Thyroid gland (tissue), 4 donors: ENCODE measurements at regions not wholly inside any gene's neighbourhood (a gene's known extent, or its start where the extent isn't known, plus 50 kb on each side); places are given as distances from the start of the nearest gene placed in this dataset.

Experiments
- DNase-seq, 2 donors: peaks; one replicate each; pipeline ENCODE4 v3.0.0-alpha.2; 2019
- H3K27ac ChIP-seq, 3 donors: fragments of 200-600 bp; sonication (generic); 1 replicate in 2 of 3; 2 replicates in 1 of 3; pipeline ENCODE4 v1.5.1; 2016 to 2019; ENCODE audit warnings: mild to moderate bottlenecking in 1 of 3, moderate library complexity in 1 of 3
- H3K27me3 ChIP-seq: fragments of 200-600 bp; sonication (generic); one replicate; pipeline ENCODE4 v1.5.1; 2019
- H3K36me3 ChIP-seq, 2 donors: fragments of 200-600 bp; sonication (generic); one replicate each; pipeline ENCODE4 v1.5.1; 2016 to 2019
- H3K4me1 ChIP-seq, 2 donors: fragments of 200-600 bp; sonication (generic); one replicate each; pipeline ENCODE4 v1.5.1; 2017 to 2019
- H3K4me3 ChIP-seq, 3 donors: fragments of 200-600 bp; sonication (generic); replicated peaks in 1 of 3; 1 replicate in 2 of 3; 2 replicates in 1 of 3; pipeline ENCODE4 v1.5.1; 2016; ENCODE audit warnings: mild to moderate bottlenecking in 1 of 3
- H3K9me3 ChIP-seq: fragments of 200-600 bp; sonication (generic); one replicate; pipeline ENCODE4 v1.5.1; 2017
- CTCF ChIP-seq, 6 experiments: fragments of 200-600 bp in 3 of 6; fragments of 450-650 bp in 3 of 6; sonication (generic) in 3 of 6; IDR thresholded peaks; one replicate each; pipeline ENCODE4 v1.5.1; 2016 to 2019; ENCODE audit warnings: antibody characterized with exemption in 6 of 6, mild to moderate bottlenecking in 2 of 6, inconsistent platforms in 1 of 6, moderate library complexity in 1 of 6
- POLR2A ChIP-seq, 2 donors: fragments of 450-650 bp; IDR thresholded peaks; one replicate each; pipeline ENCODE4 v1.6.1; 2017; ENCODE audit warnings: antibody characterized with exemption in 2 of 2, mild to moderate bottlenecking in 2 of 2, moderate library complexity in 1 of 2
- WGBS, 2 donors: methylation state at CpG; one replicate each; pipeline ENCODE4 v1.1.5; 2017; 5-methylcytosine and 5-hydroxymethylcytosine counted together
- intact Hi-C: fragments of 100-400 bp; cut with DNase I; formaldehyde crosslinking; loops from one replicate; pipeline ENCODE4 v1.15.1; 2023

GRCh38 chr4:11334887-11335286 lies 93.8 kb downstream of the HS3ST1 start:
- no peak for DNase-seq
- Histone ChIP-seq H3K27me3 (no peaks in the 10 kb centered on the region), H3K36me3 (no peaks in the 10 kb centered on the region), H3K4me1 (no peaks in the 10 kb centered on the region), H3K4me3 (no peak overlapping the region), H3K27ac (no peak overlapping the region), H3K9me3 (no peaks in the 10 kb centered on the region)
- intact Hi-C loops: no loop called here
- 87 to 89% methylated on average over 4 of the region's 4 CpGs for WGBS, 2 donors
- TF ChIP-seq POLR2A (IDR thresholded peaks at IDR 0.05) (no peak), CTCF (IDR thresholded peaks at IDR 0.05) (no peak)

DNA sequence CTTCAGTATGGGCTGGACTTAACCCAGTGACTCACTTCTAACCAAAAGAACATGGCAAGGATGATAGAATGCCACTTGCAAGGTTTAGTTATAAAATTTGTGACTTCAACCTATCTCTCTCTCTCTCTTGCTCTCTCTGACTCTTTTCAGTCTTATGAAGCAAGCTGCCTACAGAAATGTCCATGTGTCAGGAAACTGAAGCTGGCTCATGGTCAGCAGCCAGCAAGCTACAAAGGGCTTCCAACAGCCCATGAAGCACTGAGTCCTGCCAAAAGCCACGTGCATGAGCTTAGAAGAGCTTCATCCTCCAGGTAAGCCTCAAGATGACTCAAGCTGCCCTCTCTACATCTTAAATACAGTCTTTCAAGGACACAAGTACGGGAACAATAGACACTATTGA lies 100.3 kb downstream of the HS3ST1 start:
- H3K9me3 ChIP-seq: no peaks in the 10 kb centered on the region
- intact Hi-C loops: no loop called here
- no peaks in the 10 kb centered on the region for H3K36me3 ChIP-seq
- DNase-seq: peak; percentile 8
- TF ChIP-seq CTCF (IDR thresholded peaks at IDR 0.05) (no peak), POLR2A (IDR thresholded peaks at IDR 0.05) (no peak)
- WGBS, 2 donors: 18 to 33% methylated on average over 2 of the region's 2 CpGs
- no peaks in the 10 kb centered on the region for H3K4me1 ChIP-seq
- H3K4me3 ChIP-seq: no peak overlapping the region
- no peak overlapping the region for H3K27ac ChIP-seq
- H3K27me3 ChIP-seq: no peaks in the 10 kb centered on the region

DNA sequence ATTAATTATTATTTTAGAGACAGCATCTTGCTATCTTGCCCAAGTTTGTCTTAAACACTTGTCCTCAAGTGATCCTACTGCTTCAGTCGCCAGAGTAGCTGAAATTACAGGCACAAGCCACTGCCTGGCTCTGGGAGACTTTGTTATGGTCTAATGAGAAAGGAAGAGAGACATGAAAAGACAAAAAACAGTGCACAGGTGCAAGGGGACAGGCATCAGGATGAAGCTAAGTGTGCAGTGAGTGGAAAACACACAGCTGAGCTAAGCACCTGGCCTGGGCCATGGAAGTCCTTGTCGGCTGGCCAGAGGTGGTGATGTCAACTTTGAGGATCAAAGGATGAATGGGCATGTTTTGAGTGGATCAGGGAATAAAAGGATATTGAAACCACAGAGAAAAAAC lies 102.7 kb downstream of the HS3ST1 start:
- no peaks in the 10 kb centered on the region for H3K27me3 ChIP-seq
- no peaks in the 10 kb centered on the region for H3K36me3 ChIP-seq
- 28 to 42% methylated on average over 2 of the region's 2 CpGs for WGBS, 2 donors
- no peaks in the 10 kb centered on the region for H3K9me3 ChIP-seq
- no peak overlapping the region for H3K4me3 ChIP-seq
- no peak for TF ChIP-seq CTCF (IDR thresholded peaks at IDR 0.05)
- TF ChIP-seq POLR2A (IDR thresholded peaks at IDR 0.05): no peak
- intact Hi-C loops: no loop called here
- no peaks in the 10 kb centered on the region for H3K4me1 ChIP-seq
- no peak for DNase-seq
- H3K27ac ChIP-seq: no peak overlapping the region

DNA sequence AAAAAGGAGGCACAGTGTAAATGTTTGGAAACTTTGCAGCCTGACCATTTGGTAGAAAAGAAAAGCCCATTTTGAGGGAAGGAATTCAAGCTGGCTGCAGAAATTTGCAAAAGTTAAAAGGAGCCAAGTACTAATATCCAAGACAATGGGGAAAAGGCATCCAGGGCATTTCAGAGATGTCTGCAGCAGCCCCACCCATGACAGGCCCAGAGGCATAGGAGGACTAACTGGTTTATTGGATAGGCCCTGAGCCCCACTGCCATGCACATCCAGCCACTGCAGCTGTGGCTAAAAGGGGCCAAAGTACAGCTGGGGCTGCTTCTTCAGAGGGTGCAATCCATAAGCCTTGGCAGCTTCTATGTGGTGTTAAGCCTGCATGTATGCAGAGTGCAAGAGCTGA lies 104.9 kb downstream of the HS3ST1 start:
- Histone ChIP-seq H3K9me3 (no peaks in the 10 kb centered on the region), H3K4me1 (no peaks in the 10 kb centered on the region), H3K27ac (no peak overlapping the region), H3K36me3 (no peaks in the 10 kb centered on the region), H3K4me3 (no peak overlapping the region), H3K27me3 (no peaks in the 10 kb centered on the region)
- no peak for DNase-seq
- TF ChIP-seq POLR2A (IDR thresholded peaks at IDR 0.05) (no peak), CTCF (IDR thresholded peaks at IDR 0.05) (no peak)
- intact Hi-C loops: no loop called here

DNA sequence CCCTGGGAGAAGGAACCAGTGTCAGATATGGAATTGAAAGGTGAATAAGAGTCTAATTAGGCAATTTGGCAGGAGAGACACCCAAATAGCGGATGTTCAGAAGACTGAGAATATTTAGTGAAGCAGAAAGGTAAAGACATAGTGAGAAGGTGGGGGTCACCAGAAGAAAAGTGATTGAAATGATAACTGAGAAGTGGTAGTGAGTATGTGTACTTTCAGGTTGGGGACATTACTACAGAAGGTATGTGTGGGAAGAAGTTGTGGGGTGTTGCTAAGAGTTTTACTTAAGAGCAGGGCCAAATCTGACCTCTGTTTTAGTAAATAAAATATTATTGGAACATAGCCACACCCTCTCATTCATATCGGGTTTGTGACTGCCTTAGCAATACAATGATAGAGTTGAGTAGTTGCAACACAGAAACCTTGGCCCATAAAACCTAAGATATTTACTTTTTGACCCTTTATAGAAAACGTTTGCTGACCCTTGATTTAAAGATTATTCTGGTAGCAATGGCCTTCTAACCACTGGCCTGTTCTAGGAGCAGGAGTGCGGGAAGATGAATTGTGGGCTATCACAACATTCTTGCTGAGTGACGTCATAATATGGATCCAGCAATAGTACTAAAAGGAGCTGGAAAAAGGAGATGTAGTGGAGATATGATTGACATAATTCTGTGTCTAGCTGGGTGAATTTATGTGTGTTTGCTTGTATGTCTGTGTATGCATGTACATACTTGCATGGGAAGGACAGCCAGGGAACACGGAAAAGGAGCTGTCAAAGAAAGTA lies 115.3 kb downstream of the HS3ST1 start:
- TF ChIP-seq POLR2A (IDR thresholded peaks at IDR 0.05): no peak
- TF ChIP-seq CTCF (IDR thresholded peaks at IDR 0.05): no peak
- no peak overlapping the region for H3K4me3 ChIP-seq
- H3K9me3 ChIP-seq: no peaks in the 10 kb centered on the region
- H3K4me1 ChIP-seq: no peaks in the 10 kb centered on the region
- H3K27ac ChIP-seq: no peak overlapping the region
- intact Hi-C loops: no loop called here
- no peaks in the 10 kb centered on the region for H3K27me3 ChIP-seq
- H3K36me3 ChIP-seq: no peaks in the 10 kb centered on the region
- WGBS, 2 donors: 77 to 79% methylated on average over 6 of the region's 6 CpGs
- DNase-seq: no peak
